HEK293T (cell line): ENCODE measurements at regions not wholly inside any gene's neighbourhood (a gene's known extent, or its start where the extent isn't known, plus 50 kb on each side); places are given as distances from the start of the nearest gene placed in this dataset.

Source experiments
- CTCF ChIA-PET: fragments of 350-600 bp; formaldehyde crosslinking; extraction: SDS; loops from one replicate; lab custom pipeline; 2021; ENCODE audit warnings: antibody characterized with exemption, inconsistent platforms; lab: Yijun Ruan, JAX
- POLR2A ChIA-PET: fragments of 350-600 bp; formaldehyde crosslinking; extraction: SDS; loops from one replicate; lab custom pipeline; 2020; ENCODE audit warnings: antibody characterized with exemption, inconsistent platforms; lab: Yijun Ruan, JAX
- DNase-seq: peaks from one replicate; pipeline ENCODE4 v3.0.0; 2012; ENCODE audit warnings: mixed read lengths; ENCODE audit errors: extremely low spot score
- ARNT ChIP-seq: fragments of 450-650 bp; IDR thresholded peaks from 2 replicates; pipeline ENCODE4 v1.6.1; 2017; ENCODE audit warnings: mild to moderate bottlenecking
- BHLHE40 ChIP-seq: fragments of 450-650 bp; IDR thresholded peaks from 2 replicates; pipeline ENCODE4 v1.6.1; 2016; ENCODE audit warnings: mild to moderate bottlenecking, moderate library complexity, borderline replicate concordance
- CTBP1 ChIP-seq: fragments of 450-650 bp; IDR thresholded peaks from 2 replicates; pipeline ENCODE4 v1.6.1; 2016; ENCODE audit warnings: borderline replicate concordance
- ELF4 ChIP-seq: fragments of 450-650 bp; IDR thresholded peaks from 2 replicates; pipeline ENCODE4 v1.6.1; 2017; ENCODE audit warnings: antibody characterized with exemption
- FOXA1 ChIP-seq: fragments of 450-650 bp; IDR thresholded peaks from 2 replicates; pipeline ENCODE4 v1.6.1; 2016; ENCODE audit warnings: mild to moderate bottlenecking
- FOXK2 ChIP-seq: fragments of 450-650 bp; IDR thresholded peaks from 2 replicates; pipeline ENCODE4 v1.6.1; 2016; ENCODE audit warnings: mild to moderate bottlenecking
- FOXM1 ChIP-seq: fragments of 450-650 bp; IDR thresholded peaks from 2 replicates; pipeline ENCODE4 v1.6.1; 2017; ENCODE audit warnings: mild to moderate bottlenecking, borderline replicate concordance
- HDGF ChIP-seq: fragments of 450-650 bp; IDR thresholded peaks from 2 replicates; pipeline ENCODE4 v1.6.1; 2017; ENCODE audit warnings: antibody characterized with exemption, borderline replicate concordance
- L3MBTL2 ChIP-seq: fragments of 450-650 bp; conservative IDR thresholded peaks from 2 replicates; pipeline ENCODE4 v1.6.1; 2016; ENCODE audit warnings: mild to moderate bottlenecking
- LEF1 ChIP-seq: fragments of 450-650 bp; IDR thresholded peaks from 2 replicates; pipeline ENCODE4 v1.6.1; 2017; ENCODE audit warnings: mild to moderate bottlenecking, borderline replicate concordance
- NFRKB ChIP-seq: fragments of 450-650 bp; IDR thresholded peaks from 2 replicates; pipeline ENCODE4 v1.6.1; 2016; ENCODE audit warnings: mild to moderate bottlenecking, moderate library complexity
- SP1 ChIP-seq: fragments of 450-650 bp; IDR thresholded peaks from 2 replicates; pipeline ENCODE4 v1.6.1; 2017
- SUZ12 ChIP-seq: fragments of 450-650 bp; IDR thresholded peaks from 2 replicates; pipeline ENCODE4 v1.6.1; 2016; ENCODE audit warnings: mild to moderate bottlenecking
- TARDBP ChIP-seq: fragments of 450-650 bp; IDR thresholded peaks from 2 replicates; pipeline ENCODE4 v1.6.1; 2016
- ZNF384 ChIP-seq: fragments of 450-650 bp; IDR thresholded peaks from 2 replicates; pipeline ENCODE4 v1.6.1; 2016
- TF ChIP-seq, protein P1 (sequence below): fragments of 450-650 bp; IDR thresholded peaks from 2 replicates; pipeline ENCODE4 v1.6.1; 2016

DNA sequence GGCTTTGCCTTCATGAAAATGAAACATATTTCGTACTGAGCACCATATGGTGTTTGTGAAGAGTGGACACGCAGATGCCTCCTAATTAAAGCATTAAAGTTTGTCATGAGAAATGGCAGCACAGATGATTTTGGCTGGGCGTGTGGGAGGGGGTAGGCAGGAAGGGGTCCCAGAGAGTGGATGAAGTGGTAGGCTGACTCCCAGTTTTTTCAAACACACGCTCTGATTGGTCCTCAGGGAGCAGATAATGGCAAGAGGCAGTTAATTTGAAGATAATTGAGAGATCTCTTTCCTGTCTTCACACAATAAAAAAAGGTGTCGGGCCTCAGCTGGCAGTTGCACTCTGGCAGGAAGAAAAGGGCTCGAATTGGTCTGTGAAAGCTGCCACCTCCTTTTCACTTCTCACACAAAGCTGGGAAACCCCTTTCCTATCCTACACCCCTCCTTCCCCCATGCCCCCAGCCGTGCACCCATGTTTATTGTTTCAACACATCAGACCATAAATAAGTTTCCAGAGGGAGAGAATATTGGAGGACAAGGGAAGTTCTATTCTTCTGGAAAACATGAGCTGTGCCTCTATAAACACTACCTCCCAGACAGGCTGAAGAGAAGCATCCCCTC, 429.6 kb downstream of the ARHGEF28 start:
- ChIA-PET POLR2A (no interaction called here), CTCF (interaction anchor here (1.4 kb wide), 1 partner anchor 588 kb away, joined by 3 read pairs; no protein-coding TSS in a partner anchor)
- no peak for DNase-seq
- no peak for TF ChIP-seq ARNT
- no peak for TF ChIP-seq NFRKB
- no peak for TF ChIP-seq FOXA1
- TF ChIP-seq FOXM1: no peak
- no peak for TF ChIP-seq FOXK2
- no peak for TF ChIP-seq CTBP1
- TF ChIP-seq SP1: no peak
- TF ChIP-seq BHLHE40: no peak
- no peak for TF ChIP-seq L3MBTL2
- TF ChIP-seq ZNF384: no peak
- TF ChIP-seq, protein P1, sequence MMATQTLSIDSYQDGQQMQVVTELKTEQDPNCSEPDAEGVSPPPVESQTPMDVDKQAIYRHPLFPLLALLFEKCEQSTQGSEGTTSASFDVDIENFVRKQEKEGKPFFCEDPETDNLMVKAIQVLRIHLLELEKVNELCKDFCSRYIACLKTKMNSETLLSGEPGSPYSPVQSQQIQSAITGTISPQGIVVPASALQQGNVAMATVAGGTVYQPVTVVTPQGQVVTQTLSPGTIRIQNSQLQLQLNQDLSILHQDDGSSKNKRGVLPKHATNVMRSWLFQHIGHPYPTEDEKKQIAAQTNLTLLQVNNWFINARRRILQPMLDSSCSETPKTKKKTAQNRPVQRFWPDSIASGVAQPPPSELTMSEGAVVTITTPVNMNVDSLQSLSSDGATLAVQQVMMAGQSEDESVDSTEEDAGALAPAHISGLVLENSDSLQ: no peak
- no peak for TF ChIP-seq LEF1
- no peak for TF ChIP-seq HDGF

DNA sequence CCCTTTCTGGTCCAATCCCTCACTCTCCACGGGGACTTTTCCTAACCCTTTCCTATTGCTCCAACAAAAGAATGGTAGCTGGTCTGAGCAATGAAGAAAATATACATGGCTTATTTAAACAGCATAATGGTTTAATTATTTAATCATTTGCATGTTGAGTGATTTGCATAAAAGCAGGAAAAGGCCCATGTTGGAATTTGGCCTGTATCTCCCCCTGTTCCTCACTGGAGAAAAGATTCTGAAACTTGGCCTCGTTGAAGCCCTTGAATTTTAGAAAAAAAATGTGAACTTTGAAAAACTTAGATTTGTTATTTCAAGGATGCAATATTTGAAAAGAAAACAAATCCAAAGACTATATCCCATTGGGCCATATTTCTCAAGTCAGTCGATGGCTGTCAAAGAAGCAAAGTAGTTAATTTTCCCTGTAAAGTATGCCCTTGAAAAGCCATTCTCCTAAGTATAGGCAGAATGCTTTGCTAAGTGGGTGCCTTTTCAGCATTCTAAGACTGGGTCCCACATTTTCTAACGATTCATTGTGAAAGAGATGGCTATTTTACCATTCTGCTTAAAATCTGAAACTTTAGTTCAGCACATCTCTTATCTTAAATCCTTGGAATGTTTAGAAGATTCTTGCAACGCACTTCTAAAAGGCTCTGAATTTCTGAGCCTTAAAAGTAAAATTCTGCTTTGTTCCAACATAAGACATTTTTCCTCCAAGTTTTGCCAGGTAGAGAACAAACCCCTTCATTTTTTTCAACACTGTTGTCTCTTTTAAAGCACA, 428.8 kb downstream of the ARHGEF28 start:
- DNase-seq: no peak
- POLR2A ChIA-PET: no interaction called here
- TF ChIP-seq CTBP1: no peak
- TF ChIP-seq, protein P1: no peak
- TF ChIP-seq SP1: no peak
- TF ChIP-seq TARDBP: no peak
- no peak for TF ChIP-seq HDGF
- TF ChIP-seq ELF4: no peak
- TF ChIP-seq LEF1: no peak
- TF ChIP-seq FOXM1: no peak
- no peak for TF ChIP-seq FOXA1
- no peak for TF ChIP-seq L3MBTL2
- CTCF ChIA-PET: no interaction called here

DNA sequence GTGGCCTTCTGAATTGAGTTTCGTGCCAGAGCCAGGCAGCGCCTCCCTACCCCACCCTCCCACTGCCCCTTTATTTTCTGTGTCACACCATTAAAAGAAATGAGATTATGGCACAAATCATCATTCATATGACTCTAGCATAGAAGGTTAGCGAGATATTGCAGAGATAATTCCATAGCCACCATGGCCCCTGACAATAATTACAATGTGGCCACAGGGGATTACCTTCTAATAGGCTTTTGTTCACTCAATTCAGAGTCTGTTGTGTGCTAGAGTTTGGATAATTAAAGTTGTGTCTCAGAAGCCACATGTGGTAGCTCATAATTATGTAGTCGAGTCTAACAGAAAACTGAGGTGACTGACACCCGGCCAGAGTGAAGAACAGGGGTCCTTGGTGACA, 428.1 kb downstream of the ARHGEF28 start:
- CTCF ChIA-PET: no interaction called here
- POLR2A ChIA-PET: no interaction called here
- DNase-seq: no peak
- TF ChIP-seq LEF1: no peak
- no peak for TF ChIP-seq HDGF
- no peak for TF ChIP-seq L3MBTL2
- TF ChIP-seq FOXK2: no peak
- no peak for TF ChIP-seq SP1
- TF ChIP-seq NFRKB: no peak
- TF ChIP-seq CTBP1: no peak
- TF ChIP-seq, protein P1: no peak
- TF ChIP-seq ZNF384: no peak
- no peak for TF ChIP-seq SUZ12
- TF ChIP-seq FOXA1: no peak
- TF ChIP-seq BHLHE40: no peak
- no peak for TF ChIP-seq ARNT
- no peak for TF ChIP-seq ELF4
- no peak for TF ChIP-seq FOXM1
- TF ChIP-seq TARDBP: no peak

DNA sequence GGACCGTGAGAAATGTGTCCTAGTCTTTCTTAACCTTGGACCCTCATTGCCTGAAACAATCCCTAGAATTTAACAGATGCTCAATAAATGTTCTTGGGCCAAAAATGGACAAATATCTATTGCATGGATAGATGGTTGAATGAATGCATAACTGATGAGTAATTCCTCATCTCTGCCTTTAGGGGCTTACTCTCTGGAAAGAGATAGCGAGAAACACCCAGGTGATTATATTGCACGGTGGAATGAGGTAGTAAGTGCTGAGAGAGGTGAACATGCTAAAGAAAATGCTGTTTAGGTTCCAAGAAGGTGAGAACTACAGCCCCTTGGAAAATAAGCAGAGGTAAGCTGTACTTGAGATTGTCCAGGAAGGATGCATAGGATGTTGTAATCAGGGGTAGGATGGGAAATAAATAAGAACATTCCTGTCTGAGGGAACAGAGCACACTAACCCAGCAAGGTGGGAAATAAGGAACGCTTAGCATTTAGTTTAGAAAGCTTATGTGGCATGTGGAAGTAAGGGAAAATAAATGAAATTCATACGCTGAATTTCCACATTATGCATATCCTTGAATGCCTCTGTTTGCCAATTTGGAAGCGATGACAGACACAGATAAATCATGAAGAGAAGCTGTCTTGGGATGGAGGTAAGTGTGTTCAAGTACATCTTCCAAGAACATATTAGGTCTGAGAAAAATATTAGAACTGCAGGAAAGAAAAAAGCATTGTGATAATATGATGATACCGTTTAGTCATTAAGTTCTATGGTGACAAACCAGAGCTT, 426.6 kb downstream of the ARHGEF28 start:
- no peak for DNase-seq
- ChIA-PET CTCF (interaction anchor here (0.8 to 1.6 kb wide), 2 partner anchors 12 to 18 kb away, joined by 4 to 5 read pairs; no protein-coding TSS in a partner anchor), POLR2A (no interaction called here)
- TF ChIP-seq LEF1: no peak
- TF ChIP-seq CTBP1: no peak
- no peak for TF ChIP-seq ARNT
- TF ChIP-seq SP1: no peak
- TF ChIP-seq NFRKB: no peak
- no peak for TF ChIP-seq ELF4
- no peak for TF ChIP-seq BHLHE40
- TF ChIP-seq, protein P1: no peak
- TF ChIP-seq SUZ12: no peak
- no peak for TF ChIP-seq FOXK2
- no peak for TF ChIP-seq L3MBTL2
